ENCODE measurements at regions not wholly inside any gene's neighbourhood (a gene's known extent, or its start where the extent isn't known, plus 50 kb on each side); places are given as distances from the start of the nearest gene placed in this dataset.

DNA sequence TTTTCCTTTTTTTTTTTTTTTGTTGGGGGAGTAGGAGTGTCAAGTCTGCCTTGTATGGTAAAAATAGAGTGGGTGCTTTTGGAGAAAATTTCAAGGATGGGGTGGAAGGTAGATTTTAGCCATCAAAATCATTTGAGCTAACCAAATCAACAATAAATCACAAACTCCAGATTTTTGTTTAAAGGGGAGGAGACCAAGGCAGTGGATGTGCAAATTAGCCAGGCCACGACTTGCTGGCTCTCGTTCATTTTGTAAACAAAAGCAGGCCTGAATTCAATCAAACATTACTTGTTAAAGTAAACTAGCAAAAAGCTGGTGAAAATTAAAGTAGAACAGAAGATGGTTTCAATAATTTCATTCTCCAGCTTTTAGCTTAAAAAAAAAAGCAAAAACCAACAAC, 387.2 kb downstream of the BMP4 start:
- no peaks in the 10 kb centered on the region for H4K20me1 ChIP-seq (ENCODE audit: insufficient read depth)
- no TSS peak for BruUV-seq (replicated peaks)
- CTCF ChIA-PET: interaction anchor here (0.6 to 0.7 kb wide), 2 partner anchors 779 to 1736 kb away, joined by 3 to 13 read pairs; no protein-coding TSS in a partner anchor
- H3F3A ChIP-seq (ENCODE audit: insufficient read depth, low read depth): no peaks in the 10 kb centered on the region
- H3K36me3 ChIP-seq (ENCODE audit: low read depth): no peaks in the 10 kb centered on the region
- H3K27me3 ChIP-seq (ENCODE audit: insufficient read depth, low read depth): no peaks in the 10 kb centered on the region
- H3K9me3 ChIP-seq (ENCODE audit: insufficient read depth, low read depth): no peaks in the 10 kb centered on the region
- TF ChIP-seq EZH2 (IDR thresholded peaks at IDR 0.05; ENCODE audit: low read depth): no peak
- TF ChIP-seq, protein P1, sequence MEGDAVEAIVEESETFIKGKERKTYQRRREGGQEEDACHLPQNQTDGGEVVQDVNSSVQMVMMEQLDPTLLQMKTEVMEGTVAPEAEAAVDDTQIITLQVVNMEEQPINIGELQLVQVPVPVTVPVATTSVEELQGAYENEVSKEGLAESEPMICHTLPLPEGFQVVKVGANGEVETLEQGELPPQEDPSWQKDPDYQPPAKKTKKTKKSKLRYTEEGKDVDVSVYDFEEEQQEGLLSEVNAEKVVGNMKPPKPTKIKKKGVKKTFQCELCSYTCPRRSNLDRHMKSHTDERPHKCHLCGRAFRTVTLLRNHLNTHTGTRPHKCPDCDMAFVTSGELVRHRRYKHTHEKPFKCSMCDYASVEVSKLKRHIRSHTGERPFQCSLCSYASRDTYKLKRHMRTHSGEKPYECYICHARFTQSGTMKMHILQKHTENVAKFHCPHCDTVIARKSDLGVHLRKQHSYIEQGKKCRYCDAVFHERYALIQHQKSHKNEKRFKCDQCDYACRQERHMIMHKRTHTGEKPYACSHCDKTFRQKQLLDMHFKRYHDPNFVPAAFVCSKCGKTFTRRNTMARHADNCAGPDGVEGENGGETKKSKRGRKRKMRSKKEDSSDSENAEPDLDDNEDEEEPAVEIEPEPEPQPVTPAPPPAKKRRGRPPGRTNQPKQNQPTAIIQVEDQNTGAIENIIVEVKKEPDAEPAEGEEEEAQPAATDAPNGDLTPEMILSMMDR (conservative IDR thresholded peaks at IDR 0.05): no peak
- H3K4me2 ChIP-seq: no peak overlapping the region
- no peak for DNase-seq
- H3K27ac ChIP-seq: no peak overlapping the region
- no peak overlapping the region for H3K4me3 ChIP-seq
- H2AFZ ChIP-seq: no peak overlapping the region
- H3K79me2 ChIP-seq (ENCODE audit: low read depth): no peaks in the 10 kb centered on the region
- POLR2A ChIA-PET (ENCODE audit: unreplicated experiment): no interaction called here
- intact Hi-C loops (cut with micrococcal nuclease; ENCODE audit: unreplicated experiment): no loop called here
- H3K4me1 ChIP-seq (replicated peaks; ENCODE audit: insufficient read depth): no peaks in the 10 kb centered on the region
- H3K9me2 ChIP-seq (ENCODE audit: insufficient read depth): no peaks in the 10 kb centered on the region

DNA sequence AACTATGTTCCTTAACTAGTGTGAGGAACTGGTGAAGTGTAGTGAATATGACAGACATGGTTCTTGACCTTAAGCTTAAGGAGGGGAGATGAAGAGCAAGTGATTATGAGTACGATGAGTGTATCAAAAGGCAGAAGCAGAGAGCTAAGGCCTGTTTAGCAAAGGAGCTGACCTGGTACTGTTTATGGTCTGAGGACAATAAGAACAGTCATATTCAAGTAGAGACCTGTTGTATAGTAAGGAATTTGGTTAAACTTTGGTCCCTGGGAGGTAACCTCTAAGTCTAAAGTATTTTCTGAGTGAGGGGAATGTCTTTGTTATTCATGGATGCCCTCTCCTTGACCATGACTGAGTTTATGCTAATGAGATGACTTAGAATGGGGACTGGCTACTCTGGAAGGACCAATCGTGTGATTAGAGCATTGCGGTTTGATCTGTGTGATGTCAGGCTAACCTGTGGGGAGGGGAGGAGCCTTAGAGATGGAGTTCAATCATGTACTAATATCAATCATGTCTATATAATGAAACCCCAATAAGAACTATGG, 389.3 kb downstream of the BMP4 start:
- no TSS peak for BruUV-seq (replicated peaks)
- Histone ChIP-seq H3K4me1 (replicated peaks; ENCODE audit: insufficient read depth) (no peaks in the 10 kb centered on the region), H3K27ac (no peak overlapping the region), H3K4me2 (no peak overlapping the region), H3F3A (ENCODE audit: insufficient read depth, low read depth) (no peaks in the 10 kb centered on the region), H2AFZ (no peak overlapping the region), H3K9me2 (ENCODE audit: insufficient read depth) (no peaks in the 10 kb centered on the region), H3K27me3 (ENCODE audit: insufficient read depth, low read depth) (no peaks in the 10 kb centered on the region), H3K4me3 (no peak overlapping the region), H3K79me2 (ENCODE audit: low read depth) (no peaks in the 10 kb centered on the region), H3K9me3 (ENCODE audit: insufficient read depth, low read depth) (no peaks in the 10 kb centered on the region), H3K36me3 (ENCODE audit: low read depth) (no peaks in the 10 kb centered on the region), H4K20me1 (ENCODE audit: insufficient read depth) (no peaks in the 10 kb centered on the region)
- no peak for DNase-seq
- POLR2A ChIA-PET (ENCODE audit: unreplicated experiment): no interaction called here
- CTCF ChIA-PET: no interaction called here
- no peak for TF ChIP-seq EZH2 (IDR thresholded peaks at IDR 0.05; ENCODE audit: low read depth)
- TF ChIP-seq, protein P1 (conservative IDR thresholded peaks at IDR 0.05): no peak
- intact Hi-C loops (cut with micrococcal nuclease; ENCODE audit: unreplicated experiment): no loop called here

DNA sequence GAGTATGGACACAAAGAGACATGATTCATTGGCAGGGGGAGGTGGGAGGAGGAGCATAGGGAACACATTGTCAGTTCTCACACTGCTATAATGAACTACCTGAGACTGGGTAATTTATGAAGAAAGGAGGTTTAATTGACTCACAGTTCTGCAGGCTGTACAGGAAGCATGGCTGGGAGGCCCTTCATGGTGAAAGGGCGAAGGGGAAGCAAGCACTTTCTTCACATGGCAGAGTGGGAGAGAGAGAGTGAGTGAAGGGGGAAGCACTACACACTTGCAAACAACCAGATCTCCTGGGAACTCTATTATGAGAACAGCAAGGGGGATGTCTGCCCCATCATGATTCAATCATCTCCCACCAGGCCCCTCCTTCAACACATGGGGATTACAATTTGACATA, 391.8 kb downstream of the BMP4 start:
- Histone ChIP-seq H3F3A (ENCODE audit: insufficient read depth, low read depth) (no peaks in the 10 kb centered on the region), H3K27ac (no peak overlapping the region), H3K4me2 (no peak overlapping the region), H3K79me2 (ENCODE audit: low read depth) (no peaks in the 10 kb centered on the region), H3K36me3 (ENCODE audit: low read depth) (no peaks in the 10 kb centered on the region), H3K9me2 (ENCODE audit: insufficient read depth) (no peaks in the 10 kb centered on the region), H3K27me3 (ENCODE audit: insufficient read depth, low read depth) (no peaks in the 10 kb centered on the region), H3K9me3 (ENCODE audit: insufficient read depth, low read depth) (no peaks in the 10 kb centered on the region), H4K20me1 (ENCODE audit: insufficient read depth) (no peaks in the 10 kb centered on the region), H2AFZ (no peak overlapping the region), H3K4me1 (replicated peaks; ENCODE audit: insufficient read depth) (no peaks in the 10 kb centered on the region), H3K4me3 (no peak overlapping the region)
- DNase-seq: no peak
- TF ChIP-seq EZH2 (IDR thresholded peaks at IDR 0.05; ENCODE audit: low read depth): no peak
- TF ChIP-seq, protein P1 (conservative IDR thresholded peaks at IDR 0.05): no peak
- POLR2A ChIA-PET (ENCODE audit: unreplicated experiment): no interaction called here
- BruUV-seq (replicated peaks): no TSS peak
- intact Hi-C loops (cut with micrococcal nuclease; ENCODE audit: unreplicated experiment): no loop called here
- CTCF ChIA-PET: no interaction called here
